ENCODE measurements at regions not wholly inside any gene's neighbourhood (a gene's known extent, or its start where the extent isn't known, plus 50 kb on each side); places are given as distances from the start of the nearest gene placed in this dataset.
"Not testable (repeated sequence)": the region's sequence is repeated elsewhere in the genome, so short reads cannot be mapped to it uniquely, and the experiment has no call there.

- no peak overlapping the region for H3K27ac ChIP-seq
- no peaks in the 10 kb centered on the region for H3K36me3 ChIP-seq
- intact Hi-C loops (cut with DNase I), result no loop called here
Observed at GRCh38 chr1:101497881-101498559, 261.2 kb downstream of the S1PR1 start.

GRCh38 chr1:101504106-101504505 lies 267.3 kb downstream of the S1PR1 start:
- intact Hi-C loops (cut with DNase I); H3K27ac ChIP-seq; H3K4me1 ChIP-seq; H3K9ac ChIP-seq (ENCODE audit: low read depth in 2 of 2, low read length in 2 of 2); H3K9me3 ChIP-seq; DNase-seq; H3K27me3 ChIP-seq; H3K36me3 ChIP-seq; H3K4me3 ChIP-seq: not testable (repeated sequence)

More at GRCh38 chr1:101497881-101498559, 261.2 kb downstream of the S1PR1 start:
- no peak for TF ChIP-seq CTCF (IDR thresholded peaks at IDR 0.05)
- H3K27me3 ChIP-seq, result no peaks in the 10 kb centered on the region
- DNase-seq, result no peak
- H3K4me3 ChIP-seq, result no peak overlapping the region
- H3K9ac ChIP-seq (ENCODE audit: low read depth in 2 of 2, low read length in 2 of 2), result no peak overlapping the region
- no peaks in the 10 kb centered on the region for H3K4me1 ChIP-seq
- H3K9me3 ChIP-seq, result no peaks in the 10 kb centered on the region

- DNase-seq; H3K9me3 ChIP-seq; H3K4me1 ChIP-seq; intact Hi-C loops (cut with DNase I); H3K27me3 ChIP-seq; H3K4me3 ChIP-seq; H3K9ac ChIP-seq (ENCODE audit: low read depth in 2 of 2, low read length in 2 of 2); H3K27ac ChIP-seq; H3K36me3 ChIP-seq: not testable (repeated sequence)
Observed at GRCh38 chr1:101505240-101505639, 268.4 kb downstream of the S1PR1 start.

GRCh38 chr1:101506541-101507164 lies 269.8 kb downstream of the S1PR1 start:
- Histone ChIP-seq H3K4me3 (no peak overlapping the region), H3K9ac (ENCODE audit: low read depth in 2 of 2, low read length in 2 of 2) (no peak overlapping the region), H3K27ac (no peak overlapping the region), H3K27me3 (no peaks in the 10 kb centered on the region), H3K36me3 (no peaks in the 10 kb centered on the region), H3K4me1 (no peaks in the 10 kb centered on the region), H3K9me3 (no peaks in the 10 kb centered on the region)
- intact Hi-C loops (cut with DNase I), result no loop called here
- TF ChIP-seq CTCF (IDR thresholded peaks at IDR 0.05), result peak; percentile 56
- DNase-seq, result peak; percentile 50

- intact Hi-C loops (cut with DNase I), result no loop called here
- H3K27ac ChIP-seq, result no peak overlapping the region
- TF ChIP-seq CTCF (IDR thresholded peaks at IDR 0.05), result no peak
- H3K9ac ChIP-seq (ENCODE audit: low read depth in 2 of 2, low read length in 2 of 2), result no peak overlapping the region
- no peak for DNase-seq
- no peaks in the 10 kb centered on the region for H3K27me3 ChIP-seq
- no peaks in the 10 kb centered on the region for H3K9me3 ChIP-seq
- no peaks in the 10 kb centered on the region for H3K36me3 ChIP-seq
- H3K4me1 ChIP-seq, result no peaks in the 10 kb centered on the region
- H3K4me3 ChIP-seq, result no peak overlapping the region
Observed at GRCh38 chr1:101507547-101507971, 270.7 kb downstream of the S1PR1 start.

GRCh38 chr1:101508913-101509312 lies 272.1 kb downstream of the S1PR1 start:
- no peaks in the 10 kb centered on the region for H3K36me3 ChIP-seq
- TF ChIP-seq CTCF (IDR thresholded peaks at IDR 0.05), result no peak
- H3K27ac ChIP-seq, result no peak overlapping the region
- H3K27me3 ChIP-seq, result no peaks in the 10 kb centered on the region
- no peaks in the 10 kb centered on the region for H3K4me1 ChIP-seq
- no peak for DNase-seq
- H3K9ac ChIP-seq (ENCODE audit: low read depth in 2 of 2, low read length in 2 of 2), result no peak overlapping the region
- intact Hi-C loops (cut with DNase I), result no loop called here
- no peaks in the 10 kb centered on the region for H3K9me3 ChIP-seq
- H3K4me3 ChIP-seq, result no peak overlapping the region
